ENCODE measurements at regions not wholly inside any gene's neighbourhood (a gene's known extent, or its start where the extent isn't known, plus 50 kb on each side); places are given as distances from the start of the nearest gene placed in this dataset.

- Mint-ChIP-seq H3K9me3 (ENCODE audit: low read depth) (peaks cover 12% of the 10 kb centered on the region), H3K36me3 (ENCODE audit: low read depth) (no peaks in the 10 kb centered on the region), H3K27ac (ENCODE audit: unreplicated experiment) (no peak overlapping the region), H3K27me3 (ENCODE audit: low read depth) (no peaks in the 10 kb centered on the region), H3K4me1 (ENCODE audit: low read depth) (no peaks in the 10 kb centered on the region), H3K4me3 (ENCODE audit: unreplicated experiment) (no peak overlapping the region)
- DNase-seq (ENCODE audit: low spot score), result no peak
- no peak for TF ChIP-seq CTCF (IDR thresholded peaks at IDR 0.05)
These were observed 514.1 kb upstream of the LARGE1 start for GRCh38 chr22:34434371-34434770.

- TF ChIP-seq CTCF (IDR thresholded peaks at IDR 0.05), result no peak
- no peak overlapping the region for H3K4me3 Mint-ChIP-seq (ENCODE audit: unreplicated experiment)
- H3K4me1 Mint-ChIP-seq (ENCODE audit: low read depth), result no peaks in the 10 kb centered on the region
- peaks cover 21% of the 10 kb centered on the region for H3K9me3 Mint-ChIP-seq (ENCODE audit: low read depth)
- no peak overlapping the region for H3K27ac Mint-ChIP-seq (ENCODE audit: unreplicated experiment)
- H3K27me3 Mint-ChIP-seq (ENCODE audit: low read depth), result no peaks in the 10 kb centered on the region
- no peaks in the 10 kb centered on the region for H3K36me3 Mint-ChIP-seq (ENCODE audit: low read depth)
- DNase-seq (ENCODE audit: low spot score), result no peak
These were observed 516.9 kb upstream of the LARGE1 start for GRCh38 chr22:34437140-34437539.

- no peak for TF ChIP-seq CTCF (IDR thresholded peaks at IDR 0.05)
- no peaks in the 10 kb centered on the region for H3K36me3 Mint-ChIP-seq (ENCODE audit: low read depth)
- no peak overlapping the region for H3K4me3 Mint-ChIP-seq (ENCODE audit: unreplicated experiment)
- no peak overlapping the region for H3K27ac Mint-ChIP-seq (ENCODE audit: unreplicated experiment)
- H3K27me3 Mint-ChIP-seq (ENCODE audit: low read depth), result no peaks in the 10 kb centered on the region
- H3K4me1 Mint-ChIP-seq (ENCODE audit: low read depth), result no peaks in the 10 kb centered on the region
- H3K9me3 Mint-ChIP-seq (ENCODE audit: low read depth), result no peaks in the 10 kb centered on the region
- DNase-seq (ENCODE audit: low spot score), result no peak
These were observed 534.3 kb upstream of the LARGE1 start for GRCh38 chr22:34454598-34454997.

- H3K27ac Mint-ChIP-seq (ENCODE audit: unreplicated experiment), result no peak overlapping the region
- no peaks in the 10 kb centered on the region for H3K27me3 Mint-ChIP-seq (ENCODE audit: low read depth)
- DNase-seq (ENCODE audit: low spot score), result no peak
- H3K4me3 Mint-ChIP-seq (ENCODE audit: unreplicated experiment), result no peak overlapping the region
- no peaks in the 10 kb centered on the region for H3K4me1 Mint-ChIP-seq (ENCODE audit: low read depth)
- no peak for TF ChIP-seq CTCF (IDR thresholded peaks at IDR 0.05)
- peaks cover 8% of the 10 kb centered on the region for H3K9me3 Mint-ChIP-seq (ENCODE audit: low read depth)
- no peaks in the 10 kb centered on the region for H3K36me3 Mint-ChIP-seq (ENCODE audit: low read depth)
These were observed 542.5 kb upstream of the LARGE1 start for GRCh38 chr22:34462795-34463194.

- H3K27me3 Mint-ChIP-seq (ENCODE audit: low read depth), result no peaks in the 10 kb centered on the region
- no peaks in the 10 kb centered on the region for H3K36me3 Mint-ChIP-seq (ENCODE audit: low read depth)
- H3K4me3 Mint-ChIP-seq (ENCODE audit: unreplicated experiment), result no peak overlapping the region
- no peak overlapping the region for H3K27ac Mint-ChIP-seq (ENCODE audit: unreplicated experiment)
- TF ChIP-seq CTCF (IDR thresholded peaks at IDR 0.05), result no peak
- H3K4me1 Mint-ChIP-seq (ENCODE audit: low read depth), result no peaks in the 10 kb centered on the region
- no peak for DNase-seq (ENCODE audit: low spot score)
- H3K9me3 Mint-ChIP-seq (ENCODE audit: low read depth), result peaks cover 24% of the 10 kb centered on the region
These were observed 555.6 kb upstream of the LARGE1 start for GRCh38 chr22:34475886-34476285.
